ENCODE measurements at regions not wholly inside any gene's neighbourhood (a gene's known extent, or its start where the extent isn't known, plus 50 kb on each side); places are given as distances from the start of the nearest gene placed in this dataset.

DNA sequence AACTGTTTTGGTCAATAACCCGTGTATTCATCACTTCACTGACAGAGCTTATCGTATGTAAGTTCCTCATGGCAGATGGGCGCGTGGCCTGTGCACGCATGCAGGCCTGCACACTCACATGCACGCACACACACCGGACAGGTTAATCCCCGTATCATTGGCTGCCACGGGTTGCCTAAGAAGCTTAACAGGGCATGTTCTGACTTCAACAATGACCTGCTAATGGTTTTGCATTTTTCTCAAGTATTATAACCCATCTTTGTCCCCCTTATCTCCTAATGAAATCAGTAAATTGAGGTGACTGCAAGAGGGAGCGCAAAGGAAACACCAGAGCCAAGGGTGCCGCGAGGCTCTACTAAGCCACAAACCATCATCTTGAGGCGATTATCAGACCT lies 399.0 kb upstream of the ID2 start:
- no peak overlapping the region for H3K27ac ChIP-seq (ENCODE audit: extremely low read depth, low read depth, low read length)
- H3K36me3 ChIP-seq (ENCODE audit: control insufficient read depth, insufficient read depth, low read length), result no peaks in the 10 kb centered on the region
- no peaks in the 10 kb centered on the region for H3K79me2 ChIP-seq (ENCODE audit: control insufficient read depth, insufficient read depth, low read length)
- H3K4me1 ChIP-seq (replicated peaks in 1 of 2; ENCODE audit: control insufficient read depth in 2 of 2, insufficient read depth in 2 of 2, low read length in 2 of 2), result no peaks in the 10 kb centered on the region
- H3K27me3 ChIP-seq (ENCODE audit: control insufficient read depth in 2 of 2, insufficient read depth in 2 of 2, low read length in 2 of 2), result peaks cover 7 to 50% of the 10 kb centered on the region in 2 experiments; a peak in 4 of 5 replicates
- peaks cover 2% of the 10 kb centered on the region for H4K20me1 ChIP-seq (replicated peaks; ENCODE audit: control insufficient read depth, insufficient read depth, low read length)
- ATAC-seq (no peak), FAIRE-seq (no peak), DNase-seq (ENCODE audit: extremely low read depth in 1 of 4, low spot score in 3 of 4) (no peak)
- no peaks in the 10 kb centered on the region for H3K9me3 ChIP-seq (replicated peaks; ENCODE audit: control insufficient read depth, insufficient read depth, low read depth, low read length)
- intact Hi-C loops (cut with micrococcal nuclease) (no loop called here), in situ Hi-C loops (cut with MboI) (no loop called here)
- no peak overlapping the region for H2AFZ ChIP-seq (ENCODE audit: low read depth, low read length)
- POLR2A ChIA-PET, result interaction anchor here (1.3 kb wide), 1 partner anchor 21 kb away, joined by 3 read pairs; no protein-coding TSS in a partner anchor
- H3K4me2 ChIP-seq (ENCODE audit: insufficient read depth, low read length), result no peak overlapping the region
- CTCF ChIA-PET (ENCODE audit: low intra/inter-chr PET ratio), result no interaction called here
- no peaks in the 10 kb centered on the region for H3K9me1 ChIP-seq (ENCODE audit: control insufficient read depth, insufficient read depth, low read length)
- 17% methylated on average over 13 of the region's 13 CpGs for WGBS (ENCODE audit: insufficient coverage, low coverage, missing lambda C conversion rate)
- no peak overlapping the region for H3K9ac ChIP-seq (ENCODE audit: insufficient read depth in 1 of 2, low read depth in 2 of 2, low read length in 2 of 2)
- no TSS peak for BruUV-seq (replicated peaks)
- H3K4me3 ChIP-seq, result no peak overlapping the region
- TF ChIP-seq CAMTA2 (CRISPR knock-in tag; conservative IDR thresholded peaks at IDR 0.05) (no peak), BDP1 (IDR thresholded peaks at IDR 0.05; ENCODE audit: insufficient read depth, insufficient read length) (no peak), SMARCB1 (IDR thresholded peaks at IDR 0.05; ENCODE audit: insufficient read length, low read depth) (no peak), ZNF699 (CRISPR knock-in tag; IDR thresholded peaks at IDR 0.05; ENCODE audit: insufficient replicate concordance) (no peak)
- TF ChIP-seq, protein P1, sequence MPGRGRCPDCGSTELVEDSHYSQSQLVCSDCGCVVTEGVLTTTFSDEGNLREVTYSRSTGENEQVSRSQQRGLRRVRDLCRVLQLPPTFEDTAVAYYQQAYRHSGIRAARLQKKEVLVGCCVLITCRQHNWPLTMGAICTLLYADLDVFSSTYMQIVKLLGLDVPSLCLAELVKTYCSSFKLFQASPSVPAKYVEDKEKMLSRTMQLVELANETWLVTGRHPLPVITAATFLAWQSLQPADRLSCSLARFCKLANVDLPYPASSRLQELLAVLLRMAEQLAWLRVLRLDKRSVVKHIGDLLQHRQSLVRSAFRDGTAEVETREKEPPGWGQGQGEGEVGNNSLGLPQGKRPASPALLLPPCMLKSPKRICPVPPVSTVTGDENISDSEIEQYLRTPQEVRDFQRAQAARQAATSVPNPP (IDR thresholded peaks at IDR 0.05; ENCODE audit: borderline replicate concordance, insufficient read depth, insufficient read length), result no peak
- TF ChIP-seq, protein P2, sequence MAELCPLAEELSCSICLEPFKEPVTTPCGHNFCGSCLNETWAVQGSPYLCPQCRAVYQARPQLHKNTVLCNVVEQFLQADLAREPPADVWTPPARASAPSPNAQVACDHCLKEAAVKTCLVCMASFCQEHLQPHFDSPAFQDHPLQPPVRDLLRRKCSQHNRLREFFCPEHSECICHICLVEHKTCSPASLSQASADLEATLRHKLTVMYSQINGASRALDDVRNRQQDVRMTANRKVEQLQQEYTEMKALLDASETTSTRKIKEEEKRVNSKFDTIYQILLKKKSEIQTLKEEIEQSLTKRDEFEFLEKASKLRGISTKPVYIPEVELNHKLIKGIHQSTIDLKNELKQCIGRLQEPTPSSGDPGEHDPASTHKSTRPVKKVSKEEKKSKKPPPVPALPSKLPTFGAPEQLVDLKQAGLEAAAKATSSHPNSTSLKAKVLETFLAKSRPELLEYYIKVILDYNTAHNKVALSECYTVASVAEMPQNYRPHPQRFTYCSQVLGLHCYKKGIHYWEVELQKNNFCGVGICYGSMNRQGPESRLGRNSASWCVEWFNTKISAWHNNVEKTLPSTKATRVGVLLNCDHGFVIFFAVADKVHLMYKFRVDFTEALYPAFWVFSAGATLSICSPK (IDR thresholded peaks at IDR 0.05; ENCODE audit: borderline replicate concordance), result no peak
- TF ChIP-seq, protein P3, sequence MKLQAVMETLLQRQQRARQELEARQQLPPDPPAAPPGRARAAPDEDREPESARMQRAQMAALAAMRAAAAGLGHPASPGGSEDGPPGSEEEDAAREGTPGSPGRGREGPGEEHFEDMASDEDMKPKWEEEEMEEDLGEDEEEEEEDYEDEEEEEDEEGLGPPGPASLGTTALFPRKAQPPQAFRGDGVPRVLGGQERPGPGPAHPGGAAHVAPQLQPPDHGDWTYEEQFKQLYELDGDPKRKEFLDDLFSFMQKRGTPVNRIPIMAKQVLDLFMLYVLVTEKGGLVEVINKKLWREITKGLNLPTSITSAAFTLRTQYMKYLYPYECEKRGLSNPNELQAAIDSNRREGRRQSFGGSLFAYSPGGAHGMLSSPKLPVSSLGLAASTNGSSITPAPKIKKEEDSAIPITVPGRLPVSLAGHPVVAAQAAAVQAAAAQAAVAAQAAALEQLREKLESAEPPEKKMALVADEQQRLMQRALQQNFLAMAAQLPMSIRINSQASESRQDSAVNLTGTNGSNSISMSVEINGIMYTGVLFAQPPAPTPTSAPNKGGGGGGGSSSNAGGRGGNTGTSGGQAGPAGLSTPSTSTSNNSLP (IDR thresholded peaks at IDR 0.05; ENCODE audit: borderline replicate concordance, low read depth, low read length), result no peak
- TF ChIP-seq, protein P4, sequence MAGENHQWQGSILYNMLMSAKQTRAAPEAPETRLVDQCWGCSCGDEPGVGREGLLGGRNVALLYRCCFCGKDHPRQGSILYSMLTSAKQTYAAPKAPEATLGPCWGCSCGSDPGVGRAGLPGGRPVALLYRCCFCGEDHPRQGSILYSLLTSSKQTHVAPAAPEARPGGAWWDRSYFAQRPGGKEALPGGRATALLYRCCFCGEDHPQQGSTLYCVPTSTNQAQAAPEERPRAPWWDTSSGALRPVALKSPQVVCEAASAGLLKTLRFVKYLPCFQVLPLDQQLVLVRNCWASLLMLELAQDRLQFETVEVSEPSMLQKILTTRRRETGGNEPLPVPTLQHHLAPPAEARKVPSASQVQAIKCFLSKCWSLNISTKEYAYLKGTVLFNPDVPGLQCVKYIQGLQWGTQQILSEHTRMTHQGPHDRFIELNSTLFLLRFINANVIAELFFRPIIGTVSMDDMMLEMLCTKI (IDR thresholded peaks at IDR 0.05; ENCODE audit: partially characterized antibody), result no peak

Measured in K562 (cell line).